ENCODE measurements at regions not wholly inside any gene's neighbourhood (a gene's known extent, or its start where the extent isn't known, plus 50 kb on each side); places are given as distances from the start of the nearest gene placed in this dataset.

- no peaks in the 10 kb centered on the region for H3K36me3 ChIP-seq
- H3K27me3 ChIP-seq, result no peaks in the 10 kb centered on the region
- no peak overlapping the region for H3K27ac ChIP-seq
- no peak for TF ChIP-seq EP300 (IDR thresholded peaks at IDR 0.05)
- no peak for TF ChIP-seq POLR2A (IDR thresholded peaks at IDR 0.05)
- no peak for TF ChIP-seq CTCF (IDR thresholded peaks at IDR 0.05)
- TF ChIP-seq POLR2AphosphoS5 (IDR thresholded peaks at IDR 0.05), result no peak
- H3K4me1 ChIP-seq, result no peaks in the 10 kb centered on the region
- no peaks in the 10 kb centered on the region for H3K9me3 ChIP-seq
- 44% methylated on average over 4 of the region's 4 CpGs for WGBS
- no peak overlapping the region for H3K4me3 ChIP-seq
- DNase-seq (ENCODE audit: low spot score in 2 of 2), result no peak
These were observed 820.9 kb downstream of the SLC6A15 start for GRCh38 chr12:84091651-84092050.

- TF ChIP-seq EP300 (IDR thresholded peaks at IDR 0.05) (no peak), POLR2A (IDR thresholded peaks at IDR 0.05) (no peak), CTCF (IDR thresholded peaks at IDR 0.05) (no peak), POLR2AphosphoS5 (IDR thresholded peaks at IDR 0.05) (no peak)
- no peak for DNase-seq (ENCODE audit: low spot score in 2 of 2)
- Histone ChIP-seq H3K36me3 (no peaks in the 10 kb centered on the region), H3K4me1 (no peaks in the 10 kb centered on the region), H3K27ac (no peak overlapping the region), H3K9me3 (no peaks in the 10 kb centered on the region), H3K27me3 (no peaks in the 10 kb centered on the region), H3K4me3 (no peak overlapping the region)
- WGBS, result 42% methylated on average over 4 of the region's 4 CpGs
These were observed 823.2 kb downstream of the SLC6A15 start for GRCh38 chr12:84089356-84089755.

- DNase-seq (ENCODE audit: low spot score in 2 of 2), result no peak
- WGBS, result 56% methylated on average over 3 of the region's 3 CpGs
- H3K4me1 ChIP-seq, result no peaks in the 10 kb centered on the region
- H3K4me3 ChIP-seq, result no peak overlapping the region
- no peaks in the 10 kb centered on the region for H3K9me3 ChIP-seq
- TF ChIP-seq CTCF (IDR thresholded peaks at IDR 0.05) (no peak), POLR2A (IDR thresholded peaks at IDR 0.05) (no peak), POLR2AphosphoS5 (IDR thresholded peaks at IDR 0.05) (no peak), EP300 (IDR thresholded peaks at IDR 0.05) (no peak)
- H3K27ac ChIP-seq, result no peak overlapping the region
- no peaks in the 10 kb centered on the region for H3K36me3 ChIP-seq
- H3K27me3 ChIP-seq, result no peaks in the 10 kb centered on the region
These were observed 827.6 kb downstream of the SLC6A15 start for GRCh38 chr12:84085046-84085445.

- WGBS, result 91% methylated on average over 1 of the region's 1 CpG
- Histone ChIP-seq H3K9me3 (no peaks in the 10 kb centered on the region), H3K4me1 (no peaks in the 10 kb centered on the region), H3K36me3 (no peaks in the 10 kb centered on the region), H3K4me3 (no peak overlapping the region), H3K27ac (no peak overlapping the region), H3K27me3 (no peaks in the 10 kb centered on the region)
- no peak for DNase-seq (ENCODE audit: low spot score in 2 of 2)
- TF ChIP-seq POLR2AphosphoS5 (IDR thresholded peaks at IDR 0.05) (no peak), POLR2A (IDR thresholded peaks at IDR 0.05) (no peak), EP300 (IDR thresholded peaks at IDR 0.05) (no peak), CTCF (IDR thresholded peaks at IDR 0.05) (no peak)
These were observed 833.0 kb downstream of the SLC6A15 start for GRCh38 chr12:84079626-84080025.

DNA sequence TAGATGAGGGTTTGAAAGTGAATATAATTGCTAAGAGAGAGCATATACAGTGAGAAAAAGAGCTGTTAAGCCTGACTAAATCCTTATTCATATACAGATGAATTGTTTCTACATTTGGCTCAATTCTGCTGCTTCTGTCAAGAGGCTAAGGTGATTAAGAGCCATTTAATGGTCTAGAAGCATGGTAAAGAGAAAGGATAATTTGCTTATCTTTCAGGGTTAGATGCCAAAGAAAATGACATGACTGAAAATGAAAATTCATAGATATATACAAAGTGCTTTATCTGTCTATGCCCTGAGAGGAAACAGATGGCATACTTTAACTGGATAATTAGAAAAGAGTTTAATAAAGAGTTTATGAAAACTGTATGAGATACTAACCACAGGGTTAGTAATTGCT, 834.9 kb downstream of the SLC6A15 start:
- H3K4me3 ChIP-seq, result no peak overlapping the region
- H3K27me3 ChIP-seq, result no peaks in the 10 kb centered on the region
- H3K36me3 ChIP-seq, result no peaks in the 10 kb centered on the region
- TF ChIP-seq POLR2A (IDR thresholded peaks at IDR 0.05) (no peak), CTCF (IDR thresholded peaks at IDR 0.05) (no peak), EP300 (IDR thresholded peaks at IDR 0.05) (no peak), POLR2AphosphoS5 (IDR thresholded peaks at IDR 0.05) (no peak)
- no peaks in the 10 kb centered on the region for H3K9me3 ChIP-seq
- no peak for DNase-seq (ENCODE audit: low spot score in 2 of 2)
- H3K4me1 ChIP-seq, result no peaks in the 10 kb centered on the region
- no peak overlapping the region for H3K27ac ChIP-seq
